GM19351 (cell line): ENCODE measurements at regions not wholly inside any gene's neighbourhood (a gene's known extent, or its start where the extent isn't known, plus 50 kb on each side); places are given as distances from the start of the nearest gene placed in this dataset.

Source experiments
- ATAC-seq: cut with Tn5 transposase; IDR thresholded peaks from one replicate; pipeline ENCODE4 v1.9.1; 2021; ENCODE audit warnings: mild to moderate bottlenecking, moderate library complexity; ENCODE audit not compliant: unreplicated experiment

DNA sequence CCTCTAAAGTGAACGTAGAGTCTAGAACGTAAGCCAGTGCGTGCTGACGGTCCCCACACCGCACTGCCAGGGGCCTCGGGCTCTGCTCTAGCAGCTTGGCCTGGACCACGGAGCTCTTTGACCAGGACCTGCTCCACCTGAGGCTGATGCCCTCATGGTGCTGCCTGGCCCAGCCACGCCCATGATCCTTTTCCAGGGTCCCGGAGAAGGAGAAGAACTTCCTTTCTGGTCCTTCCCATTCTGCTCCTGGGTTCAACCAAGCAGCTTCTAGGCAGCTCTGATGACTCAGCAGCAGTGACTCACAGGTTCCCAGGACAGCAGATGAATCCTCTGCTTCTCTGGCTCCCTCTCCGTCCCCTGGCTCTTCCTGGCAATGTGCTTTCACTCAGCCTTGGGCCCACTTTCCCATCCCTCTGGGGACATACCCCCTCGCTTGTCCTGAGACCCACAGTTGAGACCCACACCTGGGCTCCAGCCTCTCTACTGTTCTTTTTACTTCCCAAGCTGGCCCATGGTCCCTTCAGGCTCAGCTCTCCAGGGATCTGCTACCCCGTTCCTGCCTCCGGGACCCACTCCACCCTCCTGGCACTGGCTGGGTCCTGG is 246.3 kb upstream of the RAB4A start:
- no peak for ATAC-seq

DNA sequence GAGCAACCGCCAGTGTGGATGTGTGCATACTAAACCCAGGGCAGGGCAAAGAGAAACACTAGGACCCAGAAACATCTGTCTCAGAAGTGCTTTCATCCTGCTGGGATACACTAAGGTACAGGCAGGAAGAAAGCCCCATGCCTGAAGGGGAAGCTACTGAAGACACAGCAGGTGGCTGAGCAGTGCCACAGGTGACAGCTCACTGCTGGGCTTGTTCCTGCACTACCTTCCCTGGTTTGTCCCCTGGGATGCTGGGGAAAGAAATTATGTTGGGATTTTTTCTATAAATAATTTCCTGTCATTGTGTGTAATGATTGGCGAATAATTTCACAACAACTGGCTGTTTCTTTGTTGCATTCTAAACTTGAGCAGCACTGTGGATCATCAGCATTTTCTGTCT is 245.3 kb upstream of the RAB4A start:
- ATAC-seq = no peak

DNA sequence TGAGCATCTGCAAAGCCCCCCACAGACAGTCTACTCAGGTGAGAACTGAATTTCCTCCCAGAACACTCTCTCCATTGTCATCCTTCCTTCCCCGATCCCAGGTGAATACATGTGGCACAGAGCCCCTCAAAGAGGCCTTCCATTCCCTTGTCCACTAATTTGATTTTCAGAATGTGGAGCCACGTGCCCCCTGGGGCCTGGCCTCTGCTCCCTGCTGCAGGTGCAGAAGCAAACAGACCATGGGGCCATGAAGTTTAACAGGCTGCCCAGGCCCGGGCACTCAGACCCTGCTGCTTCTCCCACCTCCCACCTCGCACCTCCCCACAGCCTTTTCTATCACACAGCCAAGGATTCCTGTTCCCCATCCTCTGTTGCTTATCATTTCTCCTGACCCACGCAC is 243.8 kb upstream of the RAB4A start:
- ATAC-seq = no peak

DNA sequence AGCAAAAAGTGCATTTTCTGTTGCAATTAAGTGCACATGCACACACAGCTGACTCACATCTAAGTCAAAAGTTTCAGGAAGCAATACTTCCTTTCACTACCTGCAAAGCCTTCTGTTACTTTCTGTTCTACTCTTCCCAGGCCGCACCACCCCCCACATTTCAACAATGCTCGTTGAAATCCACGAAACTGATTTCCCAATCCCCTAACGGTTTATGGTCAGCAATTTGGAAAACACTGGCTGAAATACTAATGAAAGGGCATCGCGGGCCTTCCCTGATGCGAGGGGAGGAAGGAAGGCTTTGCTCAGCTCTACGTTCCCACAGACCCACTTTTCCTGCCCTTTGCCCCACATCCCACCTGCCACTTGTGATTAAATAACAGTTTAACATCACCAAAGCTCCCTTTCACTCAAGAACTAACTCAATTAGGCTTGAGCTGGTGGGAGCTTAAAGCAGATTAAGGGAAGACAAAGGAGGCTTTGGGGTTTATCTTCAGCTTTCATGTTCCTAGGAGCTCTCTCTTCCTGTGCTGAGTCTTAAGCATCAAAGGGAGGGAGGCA is 243.2 kb upstream of the RAB4A start:
- no peak for ATAC-seq

DNA sequence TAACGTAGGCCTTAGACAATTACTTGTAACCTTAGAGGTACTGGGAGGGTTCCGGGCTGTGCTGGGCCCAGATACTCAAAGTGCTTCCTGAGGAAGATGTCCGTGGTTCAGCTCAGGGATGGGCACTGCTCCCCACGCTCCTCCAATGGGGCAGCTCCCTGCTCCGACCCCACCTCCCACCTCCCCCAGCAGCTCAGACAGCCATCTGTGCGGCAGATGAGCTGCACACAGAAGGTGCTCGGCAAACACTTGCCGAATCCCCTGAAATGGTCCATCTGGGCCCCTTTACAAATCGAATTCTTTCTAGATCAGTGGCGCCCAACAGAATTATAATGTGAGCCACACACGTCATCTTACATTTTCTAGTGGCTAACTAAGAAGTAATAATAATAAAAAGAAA is 242.4 kb upstream of the RAB4A start:
- no peak for ATAC-seq

DNA sequence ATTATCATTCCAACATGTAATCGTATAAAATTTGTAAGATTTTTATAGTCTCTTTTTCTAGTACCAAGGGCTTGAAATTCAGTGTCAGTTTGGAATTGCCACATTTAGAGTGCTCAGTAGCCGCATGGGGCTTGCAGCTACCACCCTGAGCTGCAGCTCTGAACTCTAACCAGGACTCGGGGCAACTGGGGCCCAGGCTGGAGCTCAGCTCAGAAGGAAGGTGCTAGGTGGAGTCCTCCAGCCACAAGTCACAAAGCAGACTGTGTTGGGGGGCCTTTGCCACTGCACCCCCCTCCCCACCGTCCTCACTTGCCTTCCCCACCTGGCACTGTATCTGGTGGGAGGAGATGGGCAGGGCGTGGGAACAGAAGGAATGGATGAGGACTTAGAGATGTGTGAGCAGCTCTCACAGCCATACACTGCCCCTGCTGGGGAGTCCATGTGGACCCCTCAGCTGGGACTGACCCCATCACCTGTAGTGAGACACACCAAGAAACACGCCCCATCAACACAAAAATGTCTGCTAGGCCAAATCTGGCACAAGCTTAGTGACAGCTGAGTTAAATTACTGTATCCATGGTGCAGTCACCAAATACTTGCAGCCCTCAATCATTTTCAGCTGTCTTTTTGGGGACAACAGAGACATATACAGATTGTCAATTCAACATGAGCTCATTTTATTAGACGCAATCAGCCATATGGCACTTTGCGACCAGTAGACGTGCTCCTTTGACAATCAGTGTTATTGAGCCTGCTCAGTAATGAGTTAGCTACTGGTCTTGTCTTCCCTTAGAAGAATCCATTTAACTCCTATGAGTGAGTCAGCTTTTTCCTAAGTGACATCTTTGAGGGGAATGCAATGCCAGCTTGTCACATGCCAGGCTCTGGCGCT is 241.7 kb upstream of the RAB4A start:
- ATAC-seq = no peak

DNA sequence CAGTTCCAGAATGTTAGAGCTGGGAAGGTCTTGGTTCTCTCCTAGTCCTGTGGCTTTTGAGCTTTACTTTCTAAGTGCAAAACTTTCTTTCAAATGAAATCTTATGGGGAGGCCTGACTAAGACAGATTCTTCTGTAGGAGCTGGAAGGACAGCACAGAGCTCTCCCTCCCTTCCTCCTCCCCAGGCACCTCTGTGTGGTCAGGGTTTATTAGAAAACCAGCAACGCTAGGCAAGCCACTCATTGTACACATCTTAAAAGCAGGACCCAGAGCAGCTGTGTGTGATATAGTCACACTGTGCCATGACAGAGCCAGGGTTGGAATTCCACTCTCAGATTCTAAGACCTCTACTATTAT is 241.1 kb upstream of the RAB4A start:
- ATAC-seq = no peak

DNA sequence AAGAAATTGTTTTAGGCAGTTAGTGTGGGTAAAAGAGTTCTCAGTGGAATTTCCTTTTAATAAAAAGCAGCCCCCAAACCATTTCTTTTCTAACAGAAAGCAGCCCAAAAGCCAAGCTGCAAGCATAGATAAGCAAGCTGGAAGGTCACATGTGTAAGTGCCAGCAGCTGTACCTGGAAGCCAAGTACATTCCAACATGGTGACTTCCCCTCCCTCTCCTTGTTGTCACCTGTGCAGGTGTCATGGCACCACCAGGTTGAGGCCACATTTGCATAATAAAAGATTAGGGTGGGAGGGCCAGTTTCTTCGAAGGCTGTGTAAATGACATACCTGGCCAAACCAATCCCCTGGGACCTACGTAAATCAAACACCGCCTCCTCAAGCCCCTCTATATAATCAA is 240.3 kb upstream of the RAB4A start:
- no peak for ATAC-seq

DNA sequence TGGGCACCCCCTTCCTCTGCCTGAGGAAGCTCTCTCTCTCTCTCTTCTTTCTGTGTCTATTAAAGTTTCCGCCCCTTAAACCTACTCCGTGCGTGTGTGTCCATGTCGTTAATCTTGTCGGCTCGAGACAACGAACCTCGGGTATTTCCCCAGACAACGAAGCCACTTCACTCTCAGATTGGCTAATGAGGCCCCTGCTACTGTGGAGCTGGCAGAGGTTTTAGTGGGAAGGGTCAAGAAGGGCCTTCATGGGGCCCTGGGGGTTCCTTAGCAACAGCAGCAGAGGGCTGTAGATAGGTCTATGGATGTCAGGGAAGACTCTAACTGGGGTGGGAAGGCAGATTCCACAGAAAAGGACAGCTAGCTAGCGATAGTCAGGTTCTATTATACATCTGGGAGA is 239.8 kb upstream of the RAB4A start:
- no peak for ATAC-seq

DNA sequence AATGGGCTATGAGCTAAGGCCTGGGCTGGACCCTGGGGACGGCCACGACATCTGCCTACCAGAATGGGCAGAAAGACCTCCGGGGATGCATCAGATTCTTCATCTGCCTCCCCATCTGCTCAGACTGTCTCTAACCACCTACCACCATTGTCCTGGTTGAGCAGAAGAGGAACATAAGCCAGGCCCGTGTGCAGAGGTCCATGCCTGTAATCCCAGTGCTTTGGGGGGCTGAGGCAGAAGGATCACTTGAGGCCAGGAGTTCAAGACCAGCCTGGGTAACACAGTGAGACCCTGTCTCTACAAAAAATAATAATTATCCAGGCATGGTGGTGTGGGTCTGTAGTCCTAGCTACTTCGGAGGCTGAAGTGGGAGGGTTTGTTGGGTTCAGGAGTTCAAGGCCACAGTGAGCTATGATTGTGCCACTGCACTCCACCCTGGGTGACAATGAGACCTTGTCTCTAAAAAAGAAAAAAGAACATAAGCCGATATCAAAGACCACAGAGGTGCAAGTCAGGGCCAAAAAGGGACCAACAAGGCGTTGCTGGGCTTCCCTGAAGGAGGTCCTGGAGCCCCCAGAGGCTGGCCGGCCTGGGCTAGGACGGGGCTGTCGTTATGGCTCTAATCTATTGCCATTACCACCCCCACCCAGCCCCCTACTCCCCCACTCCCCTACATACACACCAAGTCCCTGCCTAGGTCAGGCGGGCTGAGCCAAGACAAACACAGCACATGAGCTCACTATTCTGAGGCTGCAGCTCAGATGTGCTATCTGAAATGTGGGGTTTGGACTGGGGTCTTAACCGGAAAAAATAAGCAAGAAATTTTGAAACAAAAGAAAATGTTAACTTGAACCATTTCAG is 239.2 kb upstream of the RAB4A start:
- ATAC-seq = no peak

DNA sequence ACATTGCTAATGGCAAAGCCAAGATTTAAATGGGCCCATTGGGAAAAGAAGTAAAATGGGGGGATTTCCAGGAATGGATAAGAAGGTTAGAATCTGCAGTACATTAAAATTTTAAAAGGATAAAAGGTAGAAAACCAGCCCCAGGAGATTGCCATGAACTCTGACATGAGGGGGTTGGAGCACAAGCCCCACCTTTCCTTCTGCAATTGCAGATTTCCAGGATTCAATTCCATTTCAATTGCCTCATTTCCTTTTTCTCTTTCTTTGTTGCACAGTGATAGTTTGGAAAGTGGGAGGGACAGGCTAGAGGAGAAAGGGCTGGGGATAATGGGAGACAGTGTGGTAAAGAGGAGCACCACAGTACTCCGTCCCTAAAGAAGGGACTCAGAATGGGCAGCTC is 238.5 kb upstream of the RAB4A start:
- ATAC-seq = no peak

DNA sequence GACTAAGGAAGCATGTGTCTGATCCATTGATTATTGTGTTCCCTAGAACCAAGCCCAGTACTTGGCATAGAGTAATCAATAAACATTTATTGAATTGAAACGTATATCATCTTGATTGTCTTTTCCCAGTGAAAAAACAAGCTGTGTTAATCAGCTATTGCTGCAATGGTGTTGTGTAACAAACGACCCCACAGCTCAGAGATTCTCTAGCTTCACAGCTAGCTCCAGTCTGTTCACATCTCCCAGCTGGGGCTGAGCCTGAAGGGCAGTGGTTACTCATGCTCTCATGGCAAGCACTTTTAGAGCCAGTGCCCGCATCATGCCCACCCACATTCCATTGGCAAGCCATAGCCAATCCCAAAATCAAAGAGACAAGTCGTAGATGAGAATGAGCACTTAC is 237.4 kb upstream of the RAB4A start:
- no peak for ATAC-seq

DNA sequence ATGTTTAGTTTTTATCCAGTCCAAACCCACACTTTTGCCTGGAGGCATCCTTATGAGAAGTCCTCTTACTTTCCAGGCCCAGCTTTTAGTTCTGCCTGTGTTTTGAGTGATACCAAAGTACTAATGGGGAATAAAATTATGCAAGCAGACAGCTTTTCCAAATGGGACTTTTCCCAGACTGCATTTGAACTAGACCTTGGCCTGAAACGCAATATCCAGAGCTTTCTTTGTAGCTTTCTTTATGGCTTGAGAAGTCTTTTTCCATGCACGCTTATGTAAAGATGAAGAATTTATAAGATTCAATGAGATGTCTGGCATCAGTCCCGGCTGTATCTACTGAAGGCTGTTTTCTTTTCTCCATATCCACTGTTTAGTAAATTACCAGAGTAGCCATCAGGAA is 236.6 kb upstream of the RAB4A start:
- no peak for ATAC-seq

DNA sequence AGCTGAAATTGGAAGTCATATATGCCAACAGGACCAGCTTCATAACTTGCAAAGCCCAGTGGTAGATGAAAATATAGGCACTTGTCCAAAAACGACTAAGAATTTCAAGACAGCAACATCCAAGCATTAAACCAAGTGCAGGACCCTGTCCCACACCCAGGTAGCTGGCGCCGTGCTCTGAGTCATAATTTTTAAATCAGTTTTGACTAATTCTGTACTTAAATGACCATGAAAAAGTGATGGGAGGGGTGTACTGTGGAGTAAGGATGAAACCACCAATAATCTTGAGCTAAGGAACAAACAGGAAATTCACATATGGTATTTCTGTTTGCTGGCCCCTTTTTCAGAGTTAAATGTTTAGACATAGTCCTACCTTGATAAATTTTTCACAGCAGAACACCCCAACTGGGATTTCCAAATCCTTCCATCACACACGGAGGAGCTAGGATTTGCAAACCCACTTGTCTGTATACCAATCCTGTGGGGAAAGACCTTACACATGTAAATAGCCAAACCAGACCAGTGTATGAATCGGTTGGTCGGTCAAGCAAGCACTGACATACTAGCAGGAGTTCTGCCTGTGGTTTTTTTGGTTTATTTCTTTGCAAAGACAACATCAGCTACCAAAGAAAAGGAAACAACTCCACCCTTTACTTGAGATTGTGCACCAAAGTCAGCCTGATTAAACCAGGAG is 235.7 kb upstream of the RAB4A start:
- peak; percentile 94 for ATAC-seq

DNA sequence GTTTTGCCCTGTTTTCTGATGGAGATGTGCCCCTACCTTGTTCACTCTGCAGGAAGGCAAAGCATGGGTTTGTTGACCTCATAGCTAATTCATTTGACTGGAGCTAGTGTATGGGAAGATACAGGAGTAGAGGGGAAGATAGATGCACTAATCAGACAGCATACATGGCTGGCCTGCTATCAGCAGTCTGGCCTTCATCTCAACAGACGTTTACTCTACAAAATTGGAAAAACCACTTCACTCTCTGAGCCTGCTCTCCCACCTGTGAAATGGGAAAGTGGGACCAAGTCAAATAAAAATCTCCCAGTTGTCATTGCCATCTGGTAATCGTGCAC is 235.2 kb upstream of the RAB4A start:
- ATAC-seq = peak; percentile 33

DNA sequence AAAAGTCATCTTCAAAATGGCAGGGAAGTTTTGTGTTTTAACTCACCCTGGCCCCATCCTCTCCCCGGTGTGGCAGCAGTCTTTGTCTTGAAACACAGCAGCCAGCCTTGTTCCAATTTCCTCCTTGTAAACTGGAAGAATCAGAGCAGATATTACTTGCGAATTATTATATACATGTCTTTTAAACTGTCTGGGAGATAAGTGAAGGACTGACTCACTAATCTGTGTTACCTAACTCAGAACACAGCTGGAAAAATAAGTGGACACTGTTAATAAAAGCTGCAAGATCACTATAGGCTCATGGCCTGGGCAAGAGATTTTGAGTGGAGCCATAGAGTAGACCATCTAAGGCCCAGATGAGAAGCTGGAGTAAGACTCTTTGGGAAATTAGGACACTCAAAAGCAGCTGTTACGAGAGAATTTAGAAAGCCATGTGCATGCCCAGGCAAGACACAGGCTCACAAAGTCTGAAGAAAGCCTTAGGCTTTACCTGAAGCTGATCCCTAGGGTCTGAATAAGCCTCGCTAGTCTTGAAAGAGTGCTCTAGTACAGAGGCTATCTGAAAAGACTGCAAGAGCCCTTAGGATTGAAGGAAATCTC is 233.0 kb upstream of the RAB4A start:
- no peak for ATAC-seq

DNA sequence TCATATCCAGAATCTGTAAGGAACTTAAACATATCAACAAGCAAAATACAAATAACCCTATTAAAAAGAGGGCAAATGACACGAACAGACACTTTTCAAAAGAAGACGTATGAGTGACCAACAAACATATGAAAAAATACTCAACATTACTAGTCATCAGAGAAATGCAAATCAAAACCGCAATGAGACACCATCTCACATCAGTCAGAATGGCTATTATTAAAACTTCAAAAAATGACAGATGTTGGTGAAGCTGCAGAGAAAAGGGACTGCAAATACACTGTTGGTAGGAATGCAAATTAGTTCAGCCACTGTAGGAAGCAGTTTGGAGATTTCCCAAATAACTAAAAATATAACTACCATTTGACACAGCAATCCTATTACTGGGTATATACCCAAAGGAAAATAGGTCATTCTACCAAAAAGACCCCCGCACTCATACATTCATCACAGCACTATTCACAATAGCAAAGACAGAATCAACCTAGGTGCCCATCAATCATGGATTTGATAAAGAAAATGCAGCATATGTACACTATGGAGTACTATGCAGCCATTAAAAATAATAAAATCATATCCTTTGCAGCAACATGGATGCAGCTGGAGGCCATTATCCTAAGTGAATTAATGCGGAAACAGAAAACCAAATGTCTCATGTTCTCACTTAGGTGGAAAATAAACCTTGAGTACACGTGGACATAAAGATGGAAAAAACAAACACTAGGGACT is 230.1 kb upstream of the RAB4A start:
- peak; percentile 50 for ATAC-seq

DNA sequence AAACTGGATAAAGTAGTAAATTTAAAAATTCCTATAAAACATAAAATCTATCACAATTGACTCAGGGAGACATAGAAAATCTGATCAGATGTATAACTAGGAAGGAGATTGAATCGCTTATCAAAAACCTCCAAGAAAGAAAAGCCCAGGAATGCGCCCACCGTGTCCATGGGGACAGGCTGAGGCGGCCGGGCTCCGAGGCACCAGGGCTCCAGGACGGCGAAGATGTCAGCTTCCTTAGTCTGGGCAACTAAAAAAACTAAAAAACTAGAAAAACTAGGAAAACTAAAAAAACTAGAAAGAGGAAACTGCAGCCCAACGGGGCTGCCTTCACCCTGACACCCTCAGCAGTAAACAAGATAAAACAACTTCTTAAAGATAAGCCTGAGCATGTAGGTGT is 229.0 kb upstream of the RAB4A start:
- no peak for ATAC-seq

DNA sequence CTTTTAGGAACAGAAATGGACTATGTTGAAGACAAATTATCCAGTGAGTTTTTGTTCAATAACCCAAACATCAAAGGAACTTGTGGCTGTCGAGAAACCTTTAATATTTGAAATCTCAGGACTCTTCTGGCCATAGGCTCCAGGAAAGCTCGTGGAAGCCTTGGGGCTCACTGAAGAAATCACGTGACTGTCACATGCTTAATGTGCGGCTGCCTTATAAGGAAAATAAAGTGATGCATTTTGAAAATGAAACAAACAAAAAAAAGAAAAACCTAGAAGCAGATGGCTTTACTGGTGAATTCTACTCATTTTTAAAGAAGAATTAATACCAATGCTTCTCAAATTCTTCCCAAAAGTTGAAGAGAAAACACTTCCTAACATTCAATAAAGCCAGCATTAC is 228.4 kb upstream of the RAB4A start:
- no peak for ATAC-seq

DNA sequence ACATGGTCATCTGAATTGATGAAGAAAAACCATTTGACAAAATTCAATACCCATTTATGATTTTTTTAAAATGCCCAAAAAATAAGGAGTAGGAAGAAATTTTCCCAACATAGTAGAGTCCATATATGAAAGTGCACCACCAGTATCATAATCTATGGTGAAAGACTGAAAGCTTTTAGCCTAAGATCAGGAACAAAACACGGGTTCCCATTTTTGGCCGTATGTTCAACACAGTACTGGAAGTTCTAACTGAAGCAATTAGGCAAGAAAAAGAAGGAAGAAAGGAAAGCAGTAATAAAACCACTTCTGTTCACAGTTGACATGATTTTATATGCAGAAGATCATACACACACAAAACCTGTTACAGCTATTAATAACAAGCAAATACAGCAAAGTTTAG is 227.8 kb upstream of the RAB4A start:
- ATAC-seq = no peak
